ENCODE measurements at regions not wholly inside any gene's neighbourhood (a gene's known extent, or its start where the extent isn't known, plus 50 kb on each side); places are given as distances from the start of the nearest gene placed in this dataset.

GRCh38 chr12:111276146-111276545 lies 92.7 kb downstream of the PHETA1 start:
- H3K27me3 ChIP-seq, result no peaks in the 10 kb centered on the region
- no peak overlapping the region for H3K27ac ChIP-seq
- H3K36me3 ChIP-seq, result no peaks in the 10 kb centered on the region
- DNase-seq (no peak), ATAC-seq (ENCODE audit: low FRiP score in 2 of 2) (no peak)
- peaks cover 0 to 8% (median 2%) of the 10 kb centered on the region in 4 donors for H3K9me3 ChIP-seq
- TF ChIP-seq POLR2AphosphoS5 (IDR thresholded peaks at IDR 0.05) (no peak), CTCF (IDR thresholded peaks at IDR 0.05) (no peak), EP300 (IDR thresholded peaks at IDR 0.05) (no peak), POLR2A (IDR thresholded peaks at IDR 0.05) (no peak)
- H3K4me1 ChIP-seq, result no peaks in the 10 kb centered on the region
- no peak overlapping the region for H3K4me3 ChIP-seq
- 74 to 78% methylated on average over 5 of the region's 5 CpGs for WGBS, 2 donors

- DNase-seq, result no peak
- no peaks in the 10 kb centered on the region for H3K27me3 ChIP-seq
Observed at GRCh38 chr12:111275308-111275707, 93.6 kb downstream of the PHETA1 start.

GRCh38 chr12:111274777-111275176 lies 94.1 kb downstream of the PHETA1 start:
- ATAC-seq (ENCODE audit: low FRiP score in 2 of 2) (no peak), DNase-seq (no peak)
- no peaks in the 10 kb centered on the region for H3K36me3 ChIP-seq
- no peaks in the 10 kb centered on the region for H3K9me3 ChIP-seq
- no peak overlapping the region for H3K4me3 ChIP-seq
- 45 to 58% methylated on average over 4 of the region's 4 CpGs for WGBS, 2 donors
- no peak overlapping the region for H3K27ac ChIP-seq
- no peak for TF ChIP-seq EP300 (IDR thresholded peaks at IDR 0.05)
- no peak for TF ChIP-seq POLR2AphosphoS5 (IDR thresholded peaks at IDR 0.05)
- TF ChIP-seq POLR2A (IDR thresholded peaks at IDR 0.05), result no peak
- TF ChIP-seq CTCF (IDR thresholded peaks at IDR 0.05), result no peak
- H3K4me1 ChIP-seq, result no peaks in the 10 kb centered on the region
- no peaks in the 10 kb centered on the region for H3K27me3 ChIP-seq

More at GRCh38 chr12:111275308-111275707, 93.6 kb downstream of the PHETA1 start:
- Histone ChIP-seq H3K4me1 (no peaks in the 10 kb centered on the region), H3K36me3 (no peaks in the 10 kb centered on the region), H3K27ac (no peak overlapping the region), H3K4me3 (no peak overlapping the region), H3K9me3 (peaks cover 0 to under 1% (median 0%) of the 10 kb centered on the region in 4 donors)
- 33 to 67% methylated on average over 1 to 10 of the region's 10 CpGs for WGBS, 2 donors
- no peak for ATAC-seq (ENCODE audit: low FRiP score in 2 of 2)
- TF ChIP-seq POLR2A (IDR thresholded peaks at IDR 0.05) (no peak), CTCF (IDR thresholded peaks at IDR 0.05) (no peak), EP300 (IDR thresholded peaks at IDR 0.05) (no peak), POLR2AphosphoS5 (IDR thresholded peaks at IDR 0.05) (no peak)

- Histone ChIP-seq H3K36me3 (no peaks in the 10 kb centered on the region), H3K27ac (no peak overlapping the region), H3K4me1 (no peaks in the 10 kb centered on the region), H3K27me3 (no peaks in the 10 kb centered on the region), H3K9me3 (no peaks in the 10 kb centered on the region), H3K4me3 (no peak overlapping the region)
- WGBS, 2 donors, result 53 to 55% methylated on average over 6 of the region's 6 CpGs
- DNase-seq (no peak), ATAC-seq (ENCODE audit: low FRiP score in 2 of 2) (no peak)
- TF ChIP-seq CTCF (IDR thresholded peaks at IDR 0.05) (no peak), POLR2A (IDR thresholded peaks at IDR 0.05) (no peak), POLR2AphosphoS5 (IDR thresholded peaks at IDR 0.05) (no peak), EP300 (IDR thresholded peaks at IDR 0.05) (no peak)
Observed at GRCh38 chr12:111271674-111272418, 97.0 kb downstream of the PHETA1 start.

- Histone ChIP-seq H3K4me1 (no peaks in the 10 kb centered on the region), H3K27me3 (no peaks in the 10 kb centered on the region), H3K9me3 (no peaks in the 10 kb centered on the region), H3K4me3 (no peak overlapping the region), H3K36me3 (no peaks in the 10 kb centered on the region), H3K27ac (no peak overlapping the region)
- ATAC-seq (ENCODE audit: low FRiP score in 2 of 2) (no peak), DNase-seq (no peak)
- TF ChIP-seq CTCF (IDR thresholded peaks at IDR 0.05) (no peak), EP300 (IDR thresholded peaks at IDR 0.05) (no peak), POLR2A (IDR thresholded peaks at IDR 0.05) (no peak), POLR2AphosphoS5 (IDR thresholded peaks at IDR 0.05) (no peak)
- 52 to 59% methylated on average over 7 of the region's 7 CpGs for WGBS, 2 donors
Observed at GRCh38 chr12:111270774-111271173, 98.1 kb downstream of the PHETA1 start.
